GM12878 (cell line): ENCODE measurements at regions not wholly inside any gene's neighbourhood (a gene's known extent, or its start where the extent isn't known, plus 50 kb on each side); places are given as distances from the start of the nearest gene placed in this dataset.
"Not testable (repeated sequence)": the region's sequence is repeated elsewhere in the genome, so short reads cannot be mapped to it uniquely, and the experiment has no call there.

Experiments
- ATAC-seq: fragments of 200-7000 bp; cut with Tn5 transposase; 3 replicates; pipeline ENCODE4 v1.9.1; 2020; ENCODE audit warnings: mild to moderate bottlenecking, moderate library complexity
- BruUV-seq: library from RNA; stranded (reverse); fragments of 400-500 nt; replicated peaks from 2 replicates; lab custom pipeline; 2021; lab: Mats Ljungman, UMichigan
- CTCF ChIA-PET: fragments of 300-600 bp; sonication (Branson Sonifier 250); formaldehyde crosslinking; extraction: SDS; loops from one replicate; lab custom pipeline; 2021; ENCODE audit warnings: inconsistent platforms; lab: Yijun Ruan, JAX
- POLR2A ChIA-PET: fragments of 350-600 bp; formaldehyde crosslinking; extraction: SDS; loops from one replicate; lab custom pipeline; 2021; ENCODE audit warnings: inconsistent platforms; lab: Charles Lee
- RAD21 ChIA-PET: fragments of 300-600 bp; sonication (Branson Sonifier 250); formaldehyde crosslinking; loops from one replicate; lab custom pipeline; 2023; ENCODE audit warnings: antibody characterized with exemption; ENCODE audit not compliant: unreplicated experiment; lab: Charles Lee
- SMC1A ChIA-PET: fragments of 300-600 bp; sonication (Branson Sonifier 250); formaldehyde crosslinking; loops from one replicate; lab custom pipeline; 2023; ENCODE audit not compliant: unreplicated experiment, uncharacterized antibody; lab: Charles Lee
- DNase-seq: peaks from one replicate; pipeline ENCODE4 v3.0.0-alpha.2; 2011; ENCODE audit warnings: low read depth, low spot score
- FAIRE-seq: peaks from 3 replicates; lab custom pipeline; 2011; peaks lifted over from hg19 to GRCh38; lab: Jason Lieb, UNC
- H2AFZ ChIP-seq: 2 replicates; pipeline ENCODE4 v1.6.0; 2011; ENCODE audit warnings: low read depth, low read length, control low read depth; ENCODE audit not compliant: control insufficient read depth
- H3K27ac ChIP-seq: 2 replicates; pipeline ENCODE4 v1.5.1; 2011; ENCODE audit warnings: control low read depth; ENCODE audit not compliant: control insufficient read depth, insufficient read depth
- H3K27me3 ChIP-seq, 2 experiments: replicated peaks in 1 of 2; 2 replicates each; pipeline versions ENCODE4 v1.6.0 to v1.6.1; 2011; ENCODE audit warnings: low read length in 1 of 2; ENCODE audit not compliant: control insufficient read depth in 2 of 2, insufficient read depth in 2 of 2
- H3K36me3 ChIP-seq, 2 experiments: 2 replicates each; pipeline ENCODE4 v1.5.1; 2011; ENCODE audit warnings: low read length in 1 of 2; ENCODE audit not compliant: control insufficient read depth in 2 of 2, insufficient read depth in 2 of 2
- H3K4me1 ChIP-seq: 2 replicates; pipeline ENCODE4 v1.6.1; 2011; ENCODE audit warnings: mild to moderate bottlenecking, low read length, moderate library complexity, mixed read lengths; ENCODE audit not compliant: control insufficient read depth, insufficient read depth
- H3K4me2 ChIP-seq: 2 replicates; pipeline ENCODE4 v1.6.0; 2011; ENCODE audit warnings: control low read depth; ENCODE audit not compliant: control insufficient read depth, insufficient read depth
- H3K4me3 ChIP-seq: fragments of 200-600 bp; sonication (generic); 2 replicates; pipeline ENCODE4 v1.5.1; 2016
- H3K79me2 ChIP-seq: 2 replicates; pipeline ENCODE4 v1.6.0; 2011; ENCODE audit warnings: low read length; ENCODE audit not compliant: control insufficient read depth, insufficient read depth
- H3K9ac ChIP-seq: 2 replicates; pipeline ENCODE4 v1.8.0; 2011; ENCODE audit warnings: low read length, control low read depth, mixed read lengths; ENCODE audit not compliant: control insufficient read depth, insufficient read depth
- H3K9me3 ChIP-seq: replicated peaks from 3 replicates; pipeline ENCODE4 v1.5.1; 2011; ENCODE audit warnings: mild to moderate bottlenecking, low read length; ENCODE audit not compliant: control insufficient read depth, insufficient read depth
- H4K20me1 ChIP-seq: 2 replicates; pipeline ENCODE4 v1.6.0; 2011; ENCODE audit not compliant: control insufficient read depth, insufficient read depth
- CEBPZ ChIP-seq: fragments of 150-350 bp; IDR thresholded peaks from 2 replicates; pipeline ENCODE4 v1.6.1; 2016; ENCODE audit warnings: low read depth, low read length
- CTCF ChIP-seq, 3 experiments: IDR thresholded peaks in 2 of 3; conservative IDR thresholded peaks in 1 of 3; 2 replicates each; pipeline ENCODE4 v1.5.1; 2011; ENCODE audit warnings: low read depth in 3 of 3, low read length in 3 of 3, mild to moderate bottlenecking in 3 of 3, control low read depth in 2 of 3, moderate library complexity in 2 of 3, inconsistent platforms in 1 of 3, mixed read lengths in 1 of 3; ENCODE audit not compliant: control insufficient read depth in 2 of 3, insufficient read depth in 1 of 3; ENCODE audit errors: extremely low read depth in 1 of 3
- EZH2 ChIP-seq: IDR thresholded peaks from 2 replicates; pipeline ENCODE4 v1.6.1; 2012; ENCODE audit warnings: low read depth, mild to moderate bottlenecking, control low read depth, inconsistent platforms, low read length, borderline replicate concordance; ENCODE audit not compliant: control insufficient read depth
- KDM1A ChIP-seq: fragments of 200-600 bp; sonication (generic); IDR thresholded peaks from 2 replicates; pipeline ENCODE4 v1.6.1; 2016; ENCODE audit warnings: borderline replicate concordance
- NR2C2 ChIP-seq: IDR thresholded peaks from 2 replicates; pipeline ENCODE4 v1.6.1; 2011; ENCODE audit warnings: borderline replicate concordance, low read depth; ENCODE audit not compliant: control insufficient read depth, insufficient read length
- PAX5 ChIP-seq: IDR thresholded peaks from 2 replicates; pipeline ENCODE4 v1.6.1; 2011; ENCODE audit warnings: low read depth, low read length, borderline replicate concordance
- POLR2AphosphoS2 ChIP-seq: IDR thresholded peaks from 2 replicates; pipeline ENCODE4 v1.6.1; 2011; ENCODE audit warnings: low read depth, mild to moderate bottlenecking, low read length, improper control_type of control experiment, moderate library complexity
- RAD21 ChIP-seq: IDR thresholded peaks from 2 replicates; pipeline ENCODE4 v1.6.1; 2011; ENCODE audit warnings: mild to moderate bottlenecking, low read depth, low read length, moderate library complexity; ENCODE audit not compliant: insufficient read depth
- RAD51 ChIP-seq: fragments of 450-650 bp; IDR thresholded peaks from 2 replicates; pipeline ENCODE4 v1.6.1; 2016; ENCODE audit warnings: moderate library complexity, mild to moderate bottlenecking, inconsistent platforms
- TAF1 ChIP-seq: IDR thresholded peaks from 2 replicates; pipeline ENCODE4 v1.6.1; 2011; ENCODE audit warnings: mild to moderate bottlenecking, low read depth, low read length, borderline replicate concordance
- WGBS: methylation state at CpG from one replicate; pipeline ENCODE4 v1.1.6; 2016; ENCODE audit warnings: low lambda C conversion rate; ENCODE audit not compliant: insufficient replicate concordance, insufficient coverage; ENCODE audit errors: missing lambda C conversion rate; 5-methylcytosine and 5-hydroxymethylcytosine counted together
- in situ Hi-C: fragments of 300-500 bp; cut with MboI; formaldehyde crosslinking; loops from 9 replicates; pipeline ENCODE4 v1.14.3; 2018; ENCODE audit warnings: mixed read lengths
- intact Hi-C: fragments of 100-400 bp; cut with micrococcal nuclease; formaldehyde crosslinking; loops from one replicate; pipeline ENCODE4 v1.14.2; 2022; ENCODE audit not compliant: unreplicated experiment

- TF ChIP-seq NR2C2, result no peak
- no peak for TF ChIP-seq RAD21
- no peak for TF ChIP-seq TAF1
- TF ChIP-seq EZH2, result no peak
- TF ChIP-seq RAD51, result no peak
- no peak for TF ChIP-seq PAX5
Observed at GRCh38 chr11:90468923-90469322, 246.1 kb upstream of the CHORDC1 start (continued).

DNA sequence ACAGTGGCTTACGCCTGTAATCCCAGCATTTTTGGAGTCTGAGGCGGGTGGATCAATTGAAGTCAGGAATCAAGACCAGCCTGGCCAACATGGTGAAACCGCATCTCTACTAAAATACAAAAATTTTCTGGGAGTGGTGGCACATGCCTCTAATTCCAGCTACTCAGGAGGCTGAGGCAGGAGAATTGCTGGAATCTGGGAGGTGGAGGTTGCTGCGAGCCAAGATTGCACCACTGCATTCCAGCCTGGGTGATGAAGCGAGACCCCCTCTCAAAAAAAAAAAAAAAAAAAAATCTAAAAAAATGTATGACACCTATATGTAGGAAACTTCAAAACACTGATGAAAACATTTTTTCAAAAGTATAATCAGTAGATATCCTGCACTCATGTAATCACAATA lies 242.7 kb upstream of the CHORDC1 start:
- Histone ChIP-seq H4K20me1 (no peaks in the 10 kb centered on the region), H3K9me3 (no peaks in the 10 kb centered on the region), H3K36me3 (no peaks in the 10 kb centered on the region), H3K9ac (no peak overlapping the region)
- ChIA-PET POLR2A (interaction anchor here (0.6 kb wide), 2 partner anchors 17 to 65 kb away, joined by 3 to 5 read pairs; no protein-coding TSS in a partner anchor), RAD21 (interaction anchor here (1.5 kb wide), 1 partner anchor 10 kb away, joined by 4 read pairs; no protein-coding TSS in a partner anchor), SMC1A (interaction anchor here (1.1 kb wide), 1 partner anchor 10 kb away, joined by 3 read pairs; no protein-coding TSS in a partner anchor)
- WGBS, result 71% methylated on average over 5 of the region's 5 CpGs
- no peak for ATAC-seq
- in situ Hi-C loops, result no loop called here
- TF ChIP-seq KDM1A (no peak), POLR2AphosphoS2 (no peak), CTCF (IDR thresholded peaks at IDR 0.05 in 2 of 3, conservative IDR thresholded peaks at IDR 0.05 in 1 of 3; ENCODE audit: control insufficient read depth in 2 of 3, extremely low read depth in 1 of 3, insufficient read depth in 1 of 3, low read depth in 3 of 3, low read length in 3 of 3) (no peak), CEBPZ (no peak)
- TF ChIP-seq, all 136 proteins: peak for 0
- intact Hi-C loops, result no loop called here
- no peaks in the 10 kb centered on the region for H3K79me2 ChIP-seq
- no peak overlapping the region for H3K4me2 ChIP-seq
- H3K27me3 ChIP-seq, result no peaks in the 10 kb centered on the region
- CTCF ChIA-PET, result interaction anchor here (1.2 to 1.4 kb wide), 2 partner anchors 10 to 29 kb away, joined by 4 read pairs; no protein-coding TSS in a partner anchor
- no peak overlapping the region for H2AFZ ChIP-seq
- no peaks in the 10 kb centered on the region for H3K4me1 ChIP-seq
- DNase-seq, result no peak
- no peak for FAIRE-seq
- no peak overlapping the region for H3K4me3 ChIP-seq
- no peak overlapping the region for H3K27ac ChIP-seq
- no TSS peak for BruUV-seq

DNA sequence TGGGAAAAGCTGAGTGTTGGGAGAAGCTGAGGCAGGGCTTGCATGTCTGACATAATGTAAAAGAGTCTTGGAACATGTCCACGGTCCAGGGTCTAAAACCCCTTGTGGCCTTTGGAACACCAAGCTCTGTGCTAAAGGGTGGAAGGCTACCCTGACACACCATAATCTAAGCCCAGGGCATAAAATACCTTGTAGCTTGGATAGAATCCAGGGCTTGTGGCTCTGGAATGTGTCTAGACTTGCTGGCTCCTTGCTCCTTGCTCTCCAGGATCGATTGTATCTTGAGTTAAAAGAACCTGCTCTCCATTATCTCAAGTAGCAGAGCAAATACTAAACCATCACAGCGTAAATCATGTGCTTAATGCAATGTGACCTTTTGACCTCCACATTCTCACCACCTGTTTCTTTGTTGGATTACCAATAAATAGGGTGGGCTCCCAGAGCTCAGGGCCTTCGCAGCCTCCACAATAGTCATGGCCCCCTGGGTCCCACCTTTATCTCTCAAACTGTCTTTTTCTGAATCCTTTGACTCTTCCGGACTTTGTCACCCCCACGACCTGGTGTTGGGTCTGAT lies 232.6 kb upstream of the CHORDC1 start:
- BruUV-seq, SMC1A ChIA-PET, H2AFZ ChIP-seq, H3K79me2 ChIP-seq, H4K20me1 ChIP-seq, DNase-seq, in situ Hi-C loops, H3K27ac ChIP-seq, H3K4me3 ChIP-seq, H3K4me2 ChIP-seq, H3K36me3 ChIP-seq, H3K27me3 ChIP-seq, H3K9ac ChIP-seq, ATAC-seq, H3K9me3 ChIP-seq, H3K4me1 ChIP-seq, POLR2A ChIA-PET, RAD21 ChIA-PET, FAIRE-seq: not testable (repeated sequence)
- 21% methylated on average over 6 of the region's 6 CpGs for WGBS
- intact Hi-C loops, result loop anchor here (5.0 kb wide), 1 partner anchor 203 kb away; no protein-coding TSS in a partner anchor
- CTCF ChIA-PET, result interaction anchor here (0.6 kb wide), 1 partner anchor 251 kb away, joined by 3 read pairs; no protein-coding TSS in a partner anchor
